ENCODE measurements at regions not wholly inside any gene's neighbourhood (a gene's known extent, or its start where the extent isn't known, plus 50 kb on each side); places are given as distances from the start of the nearest gene placed in this dataset.

DNA sequence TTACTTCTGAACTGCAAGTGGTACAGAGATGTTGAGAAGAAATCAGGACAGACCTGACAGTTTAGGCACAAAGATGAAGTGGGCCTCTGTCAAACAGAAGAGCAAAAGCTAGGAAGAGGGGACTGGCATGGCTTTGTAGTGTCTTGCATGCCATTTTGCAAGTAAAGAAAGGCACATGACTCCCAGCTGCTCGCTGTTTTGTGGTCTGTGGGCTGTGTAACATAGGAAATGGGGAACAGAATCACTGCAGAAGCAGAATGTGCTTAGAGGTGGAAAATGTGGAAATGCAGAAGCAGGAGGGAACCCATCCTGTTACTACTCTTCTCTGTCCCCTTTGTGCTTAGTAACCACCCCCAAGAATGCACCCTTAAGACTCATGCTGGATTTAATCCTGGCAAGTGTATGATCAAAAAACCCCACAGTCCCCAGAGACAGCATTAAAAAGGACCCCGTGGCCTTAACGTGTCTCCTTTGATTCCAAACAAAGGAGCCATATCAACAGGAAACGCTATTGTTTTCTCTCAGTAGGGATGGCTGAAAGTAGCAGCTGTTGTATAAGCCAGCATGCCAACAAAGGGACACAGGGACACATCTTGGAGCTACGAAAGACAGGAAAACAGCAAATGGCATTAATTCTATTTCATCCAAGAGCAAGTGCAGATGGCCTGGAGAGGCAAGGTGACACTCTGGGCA is 177.6 kb upstream of the GLRA2 start:
- TF ChIP-seq, protein P1, sequence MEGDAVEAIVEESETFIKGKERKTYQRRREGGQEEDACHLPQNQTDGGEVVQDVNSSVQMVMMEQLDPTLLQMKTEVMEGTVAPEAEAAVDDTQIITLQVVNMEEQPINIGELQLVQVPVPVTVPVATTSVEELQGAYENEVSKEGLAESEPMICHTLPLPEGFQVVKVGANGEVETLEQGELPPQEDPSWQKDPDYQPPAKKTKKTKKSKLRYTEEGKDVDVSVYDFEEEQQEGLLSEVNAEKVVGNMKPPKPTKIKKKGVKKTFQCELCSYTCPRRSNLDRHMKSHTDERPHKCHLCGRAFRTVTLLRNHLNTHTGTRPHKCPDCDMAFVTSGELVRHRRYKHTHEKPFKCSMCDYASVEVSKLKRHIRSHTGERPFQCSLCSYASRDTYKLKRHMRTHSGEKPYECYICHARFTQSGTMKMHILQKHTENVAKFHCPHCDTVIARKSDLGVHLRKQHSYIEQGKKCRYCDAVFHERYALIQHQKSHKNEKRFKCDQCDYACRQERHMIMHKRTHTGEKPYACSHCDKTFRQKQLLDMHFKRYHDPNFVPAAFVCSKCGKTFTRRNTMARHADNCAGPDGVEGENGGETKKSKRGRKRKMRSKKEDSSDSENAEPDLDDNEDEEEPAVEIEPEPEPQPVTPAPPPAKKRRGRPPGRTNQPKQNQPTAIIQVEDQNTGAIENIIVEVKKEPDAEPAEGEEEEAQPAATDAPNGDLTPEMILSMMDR (conservative IDR thresholded peaks at IDR 0.05; ENCODE audit: low read depth, low read length) = no peak
- no peak for TF ChIP-seq CEBPB (IDR thresholded peaks at IDR 0.05; ENCODE audit: low read depth, low read length)
- no peak for TF ChIP-seq POLR2A (IDR thresholded peaks at IDR 0.05; ENCODE audit: low read depth, low read length)
- no peak for TF ChIP-seq MAZ (IDR thresholded peaks at IDR 0.05; ENCODE audit: borderline replicate concordance, low read depth, low read length)
- no peak for TF ChIP-seq CHD1 (IDR thresholded peaks at IDR 0.05; ENCODE audit: low read depth, low read length)
- TF ChIP-seq USF2 (IDR thresholded peaks at IDR 0.05; ENCODE audit: low read depth, low read length) = no peak
- TF ChIP-seq BHLHE40 (IDR thresholded peaks at IDR 0.05; ENCODE audit: low read depth, low read length) = no peak
- TF ChIP-seq, protein P2, sequence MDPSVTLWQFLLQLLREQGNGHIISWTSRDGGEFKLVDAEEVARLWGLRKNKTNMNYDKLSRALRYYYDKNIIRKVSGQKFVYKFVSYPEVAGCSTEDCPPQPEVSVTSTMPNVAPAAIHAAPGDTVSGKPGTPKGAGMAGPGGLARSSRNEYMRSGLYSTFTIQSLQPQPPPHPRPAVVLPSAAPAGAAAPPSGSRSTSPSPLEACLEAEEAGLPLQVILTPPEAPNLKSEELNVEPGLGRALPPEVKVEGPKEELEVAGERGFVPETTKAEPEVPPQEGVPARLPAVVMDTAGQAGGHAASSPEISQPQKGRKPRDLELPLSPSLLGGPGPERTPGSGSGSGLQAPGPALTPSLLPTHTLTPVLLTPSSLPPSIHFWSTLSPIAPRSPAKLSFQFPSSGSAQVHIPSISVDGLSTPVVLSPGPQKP (IDR thresholded peaks at IDR 0.05; ENCODE audit: borderline replicate concordance, low read depth, low read length) = no peak
- TF ChIP-seq RAD21 (IDR thresholded peaks at IDR 0.05; ENCODE audit: low read length) = no peak
- no peak for TF ChIP-seq SMC3 (IDR thresholded peaks at IDR 0.05; ENCODE audit: low read depth, low read length)
- TF ChIP-seq MXI1 (IDR thresholded peaks at IDR 0.05; ENCODE audit: borderline replicate concordance, low read depth, low read length) = no peak
- no peak for TF ChIP-seq RFX5 (IDR thresholded peaks at IDR 0.05; ENCODE audit: low read depth, low read length)
